HL-60/S4 treated with retinoic acid at 250 ng/mL for 4 days and 3 days (cell line): ENCODE measurements at regions not wholly inside any gene's neighbourhood (a gene's known extent, or its start where the extent isn't known, plus 50 kb on each side); places are given as distances from the start of the nearest gene placed in this dataset.

Experiments used
- in situ Hi-C: fragments of 300-500 bp; cut with MboI; formaldehyde crosslinking; loops from 2 replicates; pipeline ENCODE4 v1.7.0; 2022; ENCODE audit warnings: low sequenced_read_pairs

DNA sequence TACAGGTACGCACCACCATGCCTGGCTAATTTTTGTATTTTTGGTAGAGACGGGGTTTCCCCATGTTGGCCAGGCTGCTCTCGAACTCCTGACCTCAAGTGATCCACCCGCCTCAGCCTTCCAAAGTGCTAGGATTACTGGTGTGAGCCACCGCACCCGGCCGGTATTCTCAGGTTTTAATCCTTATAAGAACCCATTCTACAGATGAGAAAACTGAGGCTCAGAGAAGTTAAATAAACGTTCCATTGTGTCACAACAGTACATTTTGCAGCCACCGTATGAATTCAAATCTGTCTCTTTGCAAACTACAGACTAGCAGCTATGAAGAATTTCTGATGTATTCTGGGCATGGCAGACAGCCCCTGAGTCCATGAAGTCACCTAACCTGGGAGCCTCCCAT lies 60.9 kb upstream of the LAPTM4A start:
- in situ Hi-C loops, result loop anchor here (25.0 kb wide), 1 partner anchor 525 kb away; no protein-coding TSS in a partner anchor

GRCh38 chr2:20111311-20112131 lies 60.1 kb upstream of the LAPTM4A start:
- in situ Hi-C loops, result loop anchor here (25.0 kb wide), 1 partner anchor 526 kb away; no protein-coding TSS in a partner anchor

- in situ Hi-C loops, result loop anchor here (25.0 kb wide), 1 partner anchor 526 kb away; no protein-coding TSS in a partner anchor
Observed at GRCh38 chr2:20110876-20111275, 59.4 kb upstream of the LAPTM4A start.

GRCh38 chr2:20110383-20110782 lies 59.0 kb upstream of the LAPTM4A start:
- in situ Hi-C loops, result loop anchor here (25.0 kb wide), 1 partner anchor 527 kb away; no protein-coding TSS in a partner anchor

DNA sequence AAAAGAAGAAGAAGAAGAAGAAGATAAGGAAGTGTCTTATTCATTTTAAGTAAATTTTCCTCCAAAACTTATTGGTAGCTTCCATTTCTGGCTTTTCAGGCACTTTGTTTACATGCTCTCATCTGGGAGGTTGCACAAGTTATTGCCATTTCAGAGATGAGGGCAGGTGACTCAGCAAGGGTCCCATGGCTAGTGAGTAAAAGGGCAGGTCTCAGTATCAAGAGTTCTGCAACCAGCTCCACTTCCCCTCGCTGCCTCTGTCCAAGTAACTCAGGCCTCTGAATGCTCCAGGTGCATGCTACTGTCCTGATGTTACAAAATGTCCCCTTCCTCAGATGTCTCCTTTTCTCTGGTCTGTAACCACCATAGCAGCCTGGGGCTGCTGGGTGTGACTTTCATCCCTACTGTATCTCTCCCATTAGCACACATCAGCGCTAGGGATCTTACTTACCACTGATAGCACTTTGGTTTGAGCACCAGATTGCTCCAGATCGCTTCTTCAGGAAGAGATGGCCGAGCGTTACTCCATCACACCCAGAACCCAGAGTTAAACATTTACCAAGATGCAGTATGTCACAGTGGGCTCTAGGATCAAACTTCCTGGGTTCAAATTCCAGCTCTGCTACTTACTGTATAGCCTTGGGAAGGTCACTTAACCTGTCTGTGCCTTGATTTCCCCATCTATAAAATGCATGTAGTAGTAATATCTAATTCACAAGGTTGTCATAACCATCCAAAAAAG lies 57.4 kb upstream of the LAPTM4A start:
- in situ Hi-C loops, result loop anchor here (25.0 kb wide), 1 partner anchor 528 kb away; no protein-coding TSS in a partner anchor

DNA sequence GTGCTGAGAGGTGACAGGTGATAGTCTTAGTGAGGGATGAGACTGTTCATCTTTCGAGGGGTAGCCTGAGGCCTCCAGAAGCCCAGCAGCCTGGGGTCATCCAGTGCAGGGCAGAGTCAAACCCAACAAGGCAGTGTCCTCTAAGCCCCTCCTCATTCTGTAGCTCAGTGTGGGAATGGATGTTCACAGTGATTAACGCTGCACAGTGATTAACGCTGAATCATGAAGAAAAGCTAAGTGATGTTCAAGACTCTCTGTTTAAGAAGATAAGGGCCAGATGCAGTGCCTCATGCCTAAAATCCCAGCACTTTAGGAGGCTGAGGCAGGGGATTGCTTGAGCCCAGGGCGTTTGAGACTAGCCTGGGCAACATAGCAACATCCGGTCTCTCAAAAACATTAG lies 56.3 kb upstream of the LAPTM4A start:
- in situ Hi-C loops, result loop anchor here (25.0 kb wide), 1 partner anchor 530 kb away; no protein-coding TSS in a partner anchor

DNA sequence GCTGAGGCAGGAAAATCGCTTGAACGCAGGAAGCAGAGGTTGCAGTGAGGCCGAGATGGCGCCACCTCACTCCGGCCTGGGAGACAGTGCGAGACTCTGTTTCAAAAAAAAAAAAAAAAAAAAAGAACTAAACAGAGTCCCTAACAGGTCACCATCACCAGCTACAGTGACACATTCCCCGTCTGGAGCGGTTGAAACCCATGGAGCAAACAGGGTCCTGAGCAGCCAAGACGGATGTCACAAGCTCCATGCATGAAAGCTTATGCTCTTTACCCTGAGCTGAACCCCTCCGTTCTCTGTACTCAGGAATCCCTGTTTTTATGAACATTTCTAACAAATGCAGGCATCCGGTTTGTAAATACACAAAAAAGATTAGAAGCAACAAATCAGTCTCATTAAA lies 55.9 kb upstream of the LAPTM4A start:
- in situ Hi-C loops, result loop anchor here (25.0 kb wide), 1 partner anchor 530 kb away; no protein-coding TSS in a partner anchor

- in situ Hi-C loops, result loop anchor here (25.0 kb wide), 1 partner anchor 531 kb away; no protein-coding TSS in a partner anchor
Observed at GRCh38 chr2:20106746-20107145, 55.3 kb upstream of the LAPTM4A start.

DNA sequence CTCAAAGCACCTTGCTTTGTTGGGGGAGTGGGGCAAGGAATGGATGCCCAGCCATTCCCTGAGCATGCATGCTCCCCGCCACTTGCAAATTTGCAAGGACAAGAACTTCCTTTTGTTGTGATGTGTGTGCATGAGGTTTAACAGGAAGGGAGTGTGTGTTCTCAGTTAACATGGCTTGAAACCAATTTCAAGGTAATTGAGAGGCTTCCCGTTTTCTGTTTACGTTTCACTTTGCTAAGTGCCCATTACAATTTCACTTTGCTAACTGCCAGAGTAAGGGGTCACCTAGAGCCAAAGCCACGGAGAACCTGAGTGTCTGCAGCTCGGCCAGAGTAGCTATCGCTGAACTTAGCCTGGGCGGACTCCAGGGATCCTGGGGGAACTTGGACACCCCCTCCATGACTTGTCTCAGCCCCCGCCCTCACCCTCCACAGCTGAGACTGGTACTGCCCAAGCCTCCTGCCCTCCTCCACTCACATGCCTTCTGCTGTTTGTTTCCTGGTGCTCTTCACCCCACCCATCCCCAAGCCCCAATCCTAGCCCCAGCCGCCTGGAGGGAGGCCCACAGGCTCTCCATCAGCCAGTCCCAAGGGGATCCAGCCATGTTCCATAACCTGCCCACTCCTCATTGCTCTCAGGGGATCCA lies 53.6 kb upstream of the LAPTM4A start:
- in situ Hi-C loops, result loop anchor here (25.0 kb wide), 1 partner anchor 532 kb away; no protein-coding TSS in a partner anchor

- in situ Hi-C loops, result loop anchor here (25.0 kb wide), 1 partner anchor 534 kb away; no protein-coding TSS in a partner anchor
Observed at GRCh38 chr2:20103530-20103929, 52.1 kb upstream of the LAPTM4A start.
